GM23248 (cell line): ENCODE measurements at regions not wholly inside any gene's neighbourhood (a gene's known extent, or its start where the extent isn't known, plus 50 kb on each side); places are given as distances from the start of the nearest gene placed in this dataset.

Source experiments
- EZH2 ChIP-seq: fragments of 200-600 bp; sonication (generic); IDR thresholded peaks from 2 replicates; pipeline ENCODE4 v1.6.1; 2018; ENCODE audit warnings: antibody characterized with exemption, mild to moderate bottlenecking; ENCODE audit not compliant: insufficient read depth, poor library complexity, severe bottlenecking
- EZH2phosphoT487 ChIP-seq: fragments of 200-600 bp; sonication (generic); IDR thresholded peaks from 2 replicates; pipeline ENCODE4 v1.6.1; 2018; ENCODE audit warnings: antibody characterized with exemption, moderate library complexity, mild to moderate bottlenecking, low read depth; ENCODE audit not compliant: insufficient read depth

- no peak for TF ChIP-seq EZH2
- TF ChIP-seq EZH2phosphoT487 = no peak
Measured at GRCh38 chr13:53807251-53807834, 778.7 kb downstream of the OLFM4 start.
